NB4 (cell line): ENCODE measurements at regions not wholly inside any gene's neighbourhood (a gene's known extent, or its start where the extent isn't known, plus 50 kb on each side); places are given as distances from the start of the nearest gene placed in this dataset.

Experiments used
- MYC ChIP-seq: IDR thresholded peaks from 2 replicates; pipeline ENCODE4 v1.6.1; 2011; ENCODE audit warnings: low read depth, low read length
- POLR2A ChIP-seq: IDR thresholded peaks from 2 replicates; pipeline ENCODE4 v1.6.1; 2011; ENCODE audit warnings: mild to moderate bottlenecking; ENCODE audit not compliant: insufficient read length; ENCODE audit errors: extremely low read depth

- TF ChIP-seq MYC (no peak), POLR2A (no peak)
These were observed 83.3 kb upstream of the CD28 start for GRCh38 chr2:203623096-203623495.
